Fibroblast of the conjunctiva (primary cell): ENCODE measurements at regions not wholly inside any gene's neighbourhood (a gene's known extent, or its start where the extent isn't known, plus 50 kb on each side); places are given as distances from the start of the nearest gene placed in this dataset.
"Not testable (repeated sequence)": the region's sequence is repeated elsewhere in the genome, so short reads cannot be mapped to it uniquely, and the experiment has no call there.

Experiments
- DNase-seq: peaks from one replicate; pipeline ENCODE4 v3.0.0-alpha.2; 2010; ENCODE audit warnings: low read depth

- DNase-seq = no peak
Measured at GRCh38 chr2:228516019-228516418, 334.5 kb upstream of the SPHKAP start.

- DNase-seq = not testable (repeated sequence)
Measured at GRCh38 chr2:228513480-228513879, 332.0 kb upstream of the SPHKAP start.

GRCh38 chr2:228509021-228509420 lies 327.5 kb upstream of the SPHKAP start:
- no peak for DNase-seq

- DNase-seq = no peak
Measured at GRCh38 chr2:228507870-228508269, 326.4 kb upstream of the SPHKAP start.

GRCh38 chr2:228507231-228507824 lies 325.8 kb upstream of the SPHKAP start:
- DNase-seq = no peak

GRCh38 chr2:228503731-228504130 lies 322.2 kb upstream of the SPHKAP start:
- DNase-seq = no peak

- DNase-seq = no peak
Measured at GRCh38 chr2:228493852-228494251, 312.4 kb upstream of the SPHKAP start.

- no peak for DNase-seq
Measured at GRCh38 chr2:228479014-228479413, 297.5 kb upstream of the SPHKAP start.

- DNase-seq = no peak
Measured at GRCh38 chr2:228474466-228474865, 293.0 kb upstream of the SPHKAP start.

- no peak for DNase-seq
Measured at GRCh38 chr2:228469721-228470120, 288.2 kb upstream of the SPHKAP start.

GRCh38 chr2:228466851-228467250 lies 285.4 kb upstream of the SPHKAP start:
- no peak for DNase-seq

GRCh38 chr2:228465408-228465807 lies 283.9 kb upstream of the SPHKAP start:
- DNase-seq = no peak

- no peak for DNase-seq
Measured at GRCh38 chr2:228458364-228458763, 276.9 kb upstream of the SPHKAP start.

GRCh38 chr2:228447266-228447915 lies 265.9 kb upstream of the SPHKAP start:
- DNase-seq = no peak

- no peak for DNase-seq
Measured at GRCh38 chr2:228446734-228447133, 265.2 kb upstream of the SPHKAP start.

- DNase-seq = no peak
Measured at GRCh38 chr2:228444161-228444560, 262.7 kb upstream of the SPHKAP start.

- DNase-seq = no peak
Measured at GRCh38 chr2:228433721-228434120, 252.2 kb upstream of the SPHKAP start.

GRCh38 chr2:228432116-228432515 lies 250.6 kb upstream of the SPHKAP start:
- no peak for DNase-seq

GRCh38 chr2:228430986-228431385 lies 249.5 kb upstream of the SPHKAP start:
- no peak for DNase-seq

- DNase-seq = no peak
Measured at GRCh38 chr2:228426502-228427216, 245.2 kb upstream of the SPHKAP start.

GRCh38 chr2:228425411-228426060 lies 244.0 kb upstream of the SPHKAP start:
- DNase-seq = not testable (repeated sequence)

- no peak for DNase-seq
Measured at GRCh38 chr2:228417956-228418355, 236.5 kb upstream of the SPHKAP start.

- DNase-seq = no peak
Measured at GRCh38 chr2:228417526-228417925, 236.0 kb upstream of the SPHKAP start.
